ENCODE measurements at regions not wholly inside any gene's neighbourhood (a gene's known extent, or its start where the extent isn't known, plus 50 kb on each side); places are given as distances from the start of the nearest gene placed in this dataset.

GRCh38 chr17:56700919-56701420, 107.5 kb downstream of the NOG start:
- no peak overlapping the region for H3K27ac Mint-ChIP-seq

GRCh38 chr17:56707312-56708219, 114.1 kb downstream of the NOG start:
- Mint-ChIP-seq H3K9me3 (peaks cover 0 to 2% (median 0%) of the 10 kb centered on the region in 7 donors), H3K4me3 (no peak overlapping the region), H3K27ac (no peak overlapping the region), H3K4me1 (no peaks in the 10 kb centered on the region), H3K36me3 (no peaks in the 10 kb centered on the region), H3K27me3 (peaks cover 0 to 4% (median 0%) of the 10 kb centered on the region in 3 donors)
- ATAC-seq (ENCODE audit: low read depth in 2 of 2) (no peak), DNase-seq (no peak)

More at GRCh38 chr17:56700919-56701420, 107.5 kb downstream of the NOG start:
- no peak overlapping the region for H3K4me3 Mint-ChIP-seq
- H3K4me1 Mint-ChIP-seq = no peaks in the 10 kb centered on the region
- H3K27me3 Mint-ChIP-seq = peaks cover 0 to 7% (median 0%) of the 10 kb centered on the region in 3 donors
- ATAC-seq (ENCODE audit: low read depth in 2 of 2) (no peak), DNase-seq (no peak)
- no peaks in the 10 kb centered on the region for H3K9me3 Mint-ChIP-seq
- no peaks in the 10 kb centered on the region for H3K36me3 Mint-ChIP-seq

- H3K27ac Mint-ChIP-seq = no peak overlapping the region
- H3K4me3 Mint-ChIP-seq = no peak overlapping the region
- peaks cover 0 to 4% (median 0%) of the 10 kb centered on the region in 3 donors for H3K27me3 Mint-ChIP-seq
- ATAC-seq (ENCODE audit: low read depth in 2 of 2) (no peak), DNase-seq (no peak)
- no peaks in the 10 kb centered on the region for H3K4me1 Mint-ChIP-seq
- H3K9me3 Mint-ChIP-seq = peaks cover 0 to 4% (median 0%) of the 10 kb centered on the region in 7 donors
- H3K36me3 Mint-ChIP-seq = no peaks in the 10 kb centered on the region
Observed at GRCh38 chr17:56708220-56708558, 114.7 kb downstream of the NOG start.

- Mint-ChIP-seq H3K4me3 (no peak overlapping the region), H3K36me3 (no peaks in the 10 kb centered on the region), H3K27ac (no peak overlapping the region), H3K9me3 (peaks cover 0 to 4% (median 0%) of the 10 kb centered on the region in 7 donors), H3K4me1 (no peaks in the 10 kb centered on the region), H3K27me3 (peaks cover 0 to 4% (median 0%) of the 10 kb centered on the region in 3 donors)
- no peak for DNase-seq
- ATAC-seq (ENCODE audit: low read depth in 2 of 2) = no peak
Observed at GRCh38 chr17:56708670-56709410, 115.3 kb downstream of the NOG start.

GRCh38 chr17:56710986-56711385, 117.5 kb downstream of the NOG start:
- Mint-ChIP-seq H3K27me3 (peaks cover 0 to 4% (median 0%) of the 10 kb centered on the region in 3 donors), H3K9me3 (peaks cover 0 to 4% (median 0%) of the 10 kb centered on the region in 7 donors)
- no peak for ATAC-seq (ENCODE audit: low read depth in 2 of 2)

GRCh38 chr17:56715613-56716357, 117.9 kb downstream of the C17orf67 start:
- peaks cover 0 to 4% (median 0%) of the 10 kb centered on the region in 7 donors for H3K9me3 Mint-ChIP-seq
- no peak overlapping the region for H3K4me3 Mint-ChIP-seq
- no peak overlapping the region for H3K27ac Mint-ChIP-seq
- ATAC-seq (ENCODE audit: low read depth in 2 of 2) = peak; percentile 87 to 92
- H3K36me3 Mint-ChIP-seq = no peaks in the 10 kb centered on the region
- peak; percentile 56 for DNase-seq
- no peaks in the 10 kb centered on the region for H3K27me3 Mint-ChIP-seq
- peaks cover 0 to 7% (median 0%) of the 10 kb centered on the region in 3 donors for H3K4me1 Mint-ChIP-seq

More at GRCh38 chr17:56710986-56711385, 117.5 kb downstream of the NOG start:
- Mint-ChIP-seq H3K4me3 (no peak overlapping the region), H3K4me1 (peaks cover 0 to 2% (median 0%) of the 10 kb centered on the region in 3 donors), H3K36me3 (no peaks in the 10 kb centered on the region), H3K27ac (no peak overlapping the region)
- DNase-seq = no peak

GRCh38 chr17:56717471-56717870, 116.2 kb downstream of the C17orf67 start:
- H3K9me3 Mint-ChIP-seq = peaks cover 0 to 3% (median 0%) of the 10 kb centered on the region in 7 donors
- H3K4me1 Mint-ChIP-seq = peaks cover 0 to 7% (median 0%) of the 10 kb centered on the region in 3 donors
- ATAC-seq (ENCODE audit: low read depth in 2 of 2) = no peak
- H3K4me3 Mint-ChIP-seq = peak overlapping the region in 1 of 8 donors; percentile 73
- H3K27me3 Mint-ChIP-seq = no peaks in the 10 kb centered on the region
- no peak overlapping the region for H3K27ac Mint-ChIP-seq
- no peak for DNase-seq
- no peaks in the 10 kb centered on the region for H3K36me3 Mint-ChIP-seq

- Mint-ChIP-seq H3K27ac (peak overlapping the region in 1 of 6 donors; percentile 1), H3K4me3 (no peak overlapping the region), H3K9me3 (no peaks in the 10 kb centered on the region), H3K4me1 (peaks cover 0 to 7% (median 0%) of the 10 kb centered on the region in 3 donors), H3K36me3 (no peaks in the 10 kb centered on the region), H3K27me3 (no peaks in the 10 kb centered on the region)
- no peak for ATAC-seq (ENCODE audit: low read depth in 2 of 2)
- DNase-seq = no peak
Observed at GRCh38 chr17:56718515-56718914, 115.2 kb downstream of the C17orf67 start.

- Mint-ChIP-seq H3K27ac (no peak overlapping the region), H3K9me3 (no peaks in the 10 kb centered on the region), H3K27me3 (peaks cover 0 to 8% (median 0%) of the 10 kb centered on the region in 3 donors), H3K4me1 (no peaks in the 10 kb centered on the region), H3K36me3 (no peaks in the 10 kb centered on the region), H3K4me3 (no peak overlapping the region)
- ATAC-seq (ENCODE audit: low read depth in 2 of 2) (no peak), DNase-seq (no peak)
Observed at GRCh38 chr17:56723421-56723820, 110.3 kb downstream of the C17orf67 start.

- Mint-ChIP-seq H3K4me1 (no peaks in the 10 kb centered on the region), H3K27me3 (peaks cover 0 to 8% (median 0%) of the 10 kb centered on the region in 3 donors), H3K4me3 (no peak overlapping the region), H3K27ac (no peak overlapping the region), H3K36me3 (no peaks in the 10 kb centered on the region), H3K9me3 (no peaks in the 10 kb centered on the region)
- ATAC-seq (ENCODE audit: low read depth in 2 of 2) (no peak), DNase-seq (no peak)
Observed at GRCh38 chr17:56724664-56725063, 109.1 kb downstream of the C17orf67 start.

GRCh38 chr17:56725144-56725543, 108.6 kb downstream of the C17orf67 start:
- peaks cover 0 to 8% (median 0%) of the 10 kb centered on the region in 3 donors for H3K27me3 Mint-ChIP-seq
- H3K4me1 Mint-ChIP-seq = no peaks in the 10 kb centered on the region
- H3K4me3 Mint-ChIP-seq = no peak overlapping the region
- H3K9me3 Mint-ChIP-seq = no peaks in the 10 kb centered on the region
- ATAC-seq (ENCODE audit: low read depth in 2 of 2) = no peak
- H3K27ac Mint-ChIP-seq = no peak overlapping the region
- DNase-seq = no peak
- H3K36me3 Mint-ChIP-seq = no peaks in the 10 kb centered on the region

- no peaks in the 10 kb centered on the region for H3K9me3 Mint-ChIP-seq
- no peaks in the 10 kb centered on the region for H3K36me3 Mint-ChIP-seq
- H3K4me1 Mint-ChIP-seq = no peaks in the 10 kb centered on the region
- ATAC-seq (ENCODE audit: low read depth in 2 of 2) = no peak
- no peak overlapping the region for H3K27ac Mint-ChIP-seq
- no peak for DNase-seq
- peaks cover 5 to 15% (median 8%) of the 10 kb centered on the region in 3 donors for H3K27me3 Mint-ChIP-seq
- H3K4me3 Mint-ChIP-seq = no peak overlapping the region
Observed at GRCh38 chr17:56727876-56728617, 105.7 kb downstream of the C17orf67 start.

All from naive B cell (primary cell).